Gastrocnemius medialis (tissue), 4 donors: ENCODE measurements at regions not wholly inside any gene's neighbourhood (a gene's known extent, or its start where the extent isn't known, plus 50 kb on each side); places are given as distances from the start of the nearest gene placed in this dataset.

ENCODE experiments used
- ATAC-seq, 2 donors: fragments of 150-250 bp; one replicate each; pipeline ENCODE4 v1.9.1; 2016
- DNase-seq, 2 donors: peaks; one replicate each; pipeline ENCODE4 v3.0.0-alpha.2; 2019
- H3K27ac ChIP-seq, 4 donors: fragments of 200-600 bp; sonication (generic); 1 replicate in 1 of 4; 2 replicates in 3 of 4; pipeline ENCODE4 v1.5.1; 2016 to 2018; ENCODE audit warnings: mild to moderate bottlenecking in 2 of 4, moderate library complexity in 1 of 4
- H3K27me3 ChIP-seq, 3 donors: fragments of 200-600 bp; sonication (generic) in 2 of 3; 1 replicate in 1 of 3; 2 replicates in 2 of 3; pipeline versions ENCODE4 v1.5.1 to v1.6.0; 2016 to 2019; ENCODE audit warnings: mild to moderate bottlenecking in 1 of 3, moderate library complexity in 1 of 3
- H3K36me3 ChIP-seq, 2 donors: fragments of 200-600 bp; sonication (generic) in 1 of 2; one replicate each; pipeline ENCODE4 v1.5.1; 2017 to 2018
- H3K4me1 ChIP-seq, 2 donors: fragments of 200-600 bp; sonication (generic) in 1 of 2; one replicate each; pipeline ENCODE4 v1.5.1; 2016 to 2017; ENCODE audit warnings: mild to moderate bottlenecking in 2 of 2
- H3K4me3 ChIP-seq, 4 donors: fragments of 200-600 bp; sonication (generic) in 3 of 4; 1 replicate in 1 of 4; 2 replicates in 3 of 4; pipeline ENCODE4 v1.5.1; 2016 to 2019; ENCODE audit warnings: mild to moderate bottlenecking in 2 of 4
- H3K9me3 ChIP-seq, 3 donors: fragments of 200-600 bp; sonication (generic) in 2 of 3; 1 replicate in 1 of 3; 2 replicates in 2 of 3; pipeline ENCODE4 v1.5.1; 2016 to 2019
- CTCF ChIP-seq, 5 experiments: fragments of 450-650 bp in 3 of 5; fragments of 200-600 bp in 2 of 5; sonication (generic) in 2 of 5; IDR thresholded peaks in 4 of 5; conservative IDR thresholded peaks in 1 of 5; 1 replicate in 4 of 5; 2 replicates in 1 of 5; pipeline ENCODE4 v1.5.1; 2016 to 2019; ENCODE audit warnings: antibody characterized with exemption in 5 of 5, mild to moderate bottlenecking in 3 of 5, moderate library complexity in 3 of 5
- POLR2A ChIP-seq, 2 donors: fragments of 450-650 bp; IDR thresholded peaks; one replicate each; pipeline ENCODE4 v1.6.1; 2017; ENCODE audit warnings: antibody characterized with exemption in 2 of 2, mild to moderate bottlenecking in 2 of 2, moderate library complexity in 2 of 2
- in situ Hi-C, 4 donors: fragments of 200-750 bp; cut with MboI; loops; one replicate each; pipeline versions ENCODE4 v1.15.0 to v1.8.0; 2017; ENCODE audit warnings: low sequenced_read_pairs in 4 of 4
- intact Hi-C: fragments of 100-400 bp; cut with DNase I; formaldehyde crosslinking; loops from one replicate; pipeline ENCODE4 v1.15.1; 2023; ENCODE audit warnings: low total_unique reads

DNA sequence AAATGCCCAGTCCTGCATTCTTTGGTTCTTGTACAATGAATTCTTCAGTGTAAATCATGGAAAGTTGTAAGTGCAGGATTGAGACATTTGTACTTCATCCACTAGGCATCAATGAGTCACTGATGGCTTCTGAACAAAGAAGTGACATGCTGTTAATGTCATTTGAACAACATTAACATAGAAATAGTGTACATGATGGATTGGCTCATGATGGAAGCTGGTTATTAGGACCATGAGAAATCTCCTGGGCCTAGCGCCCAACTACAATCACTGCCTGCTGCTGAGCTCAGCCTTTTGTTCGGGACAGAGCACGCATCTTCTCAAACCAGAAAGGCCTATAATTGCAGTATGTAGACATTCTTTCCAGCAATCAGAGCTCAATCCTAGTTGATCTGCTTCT lies 316.8 kb upstream of the TSHZ2 start:
- DNase-seq (no peak), ATAC-seq (no peak)
- intact Hi-C loops = no loop called here
- in situ Hi-C loops = no loop called here
- TF ChIP-seq CTCF (IDR thresholded peaks at IDR 0.05 in 4 of 5, conservative IDR thresholded peaks at IDR 0.05 in 1 of 5) = no peak
- no peak for TF ChIP-seq POLR2A (IDR thresholded peaks at IDR 0.05)
- Histone ChIP-seq H3K27ac (no peak overlapping the region), H3K27me3 (no peaks in the 10 kb centered on the region), H3K4me1 (no peaks in the 10 kb centered on the region), H3K9me3 (no peaks in the 10 kb centered on the region), H3K36me3 (no peaks in the 10 kb centered on the region), H3K4me3 (no peak overlapping the region)

GRCh38 chr20:52654567-52654966 lies 317.6 kb upstream of the TSHZ2 start:
- Histone ChIP-seq H3K36me3 (no peaks in the 10 kb centered on the region), H3K9me3 (no peaks in the 10 kb centered on the region), H3K4me1 (no peaks in the 10 kb centered on the region), H3K27ac (no peak overlapping the region), H3K27me3 (no peaks in the 10 kb centered on the region), H3K4me3 (no peak overlapping the region)
- DNase-seq (no peak), ATAC-seq (no peak)
- intact Hi-C loops (no loop called here), in situ Hi-C loops (no loop called here)
- TF ChIP-seq CTCF (IDR thresholded peaks at IDR 0.05 in 4 of 5, conservative IDR thresholded peaks at IDR 0.05 in 1 of 5) = no peak
- TF ChIP-seq POLR2A (IDR thresholded peaks at IDR 0.05) = no peak

GRCh38 chr20:52652271-52652670 lies 319.9 kb upstream of the TSHZ2 start:
- TF ChIP-seq CTCF (IDR thresholded peaks at IDR 0.05 in 4 of 5, conservative IDR thresholded peaks at IDR 0.05 in 1 of 5) (no peak), POLR2A (IDR thresholded peaks at IDR 0.05) (no peak)
- H3K4me1 ChIP-seq = no peaks in the 10 kb centered on the region
- no peak overlapping the region for H3K27ac ChIP-seq
- H3K36me3 ChIP-seq = no peaks in the 10 kb centered on the region
- H3K4me3 ChIP-seq = no peak overlapping the region
- H3K9me3 ChIP-seq = no peaks in the 10 kb centered on the region
- DNase-seq (no peak), ATAC-seq (no peak)
- in situ Hi-C loops = no loop called here
- intact Hi-C loops = no loop called here
- H3K27me3 ChIP-seq = no peaks in the 10 kb centered on the region

DNA sequence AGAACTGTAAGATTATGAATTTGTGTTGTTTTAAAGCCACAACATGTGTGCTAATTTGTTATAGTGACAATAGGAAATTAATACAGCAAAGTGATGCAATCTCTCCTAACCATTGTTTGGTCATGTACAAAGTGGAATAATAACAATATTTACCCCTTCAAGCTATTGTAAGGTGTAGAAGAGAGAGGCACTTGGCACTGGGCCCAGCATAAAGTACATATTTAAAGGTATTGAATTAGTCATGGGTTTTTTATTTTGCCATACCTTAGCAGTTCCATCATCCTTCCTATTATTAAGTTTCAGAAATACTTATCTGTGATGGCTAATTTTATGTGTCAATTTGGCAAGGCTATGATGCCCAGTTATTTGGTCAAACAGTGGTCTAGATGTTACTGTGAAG lies 322.4 kb upstream of the TSHZ2 start:
- ATAC-seq (no peak), DNase-seq (no peak)
- no peaks in the 10 kb centered on the region for H3K36me3 ChIP-seq
- H3K9me3 ChIP-seq = no peaks in the 10 kb centered on the region
- intact Hi-C loops = no loop called here
- in situ Hi-C loops = no loop called here
- TF ChIP-seq CTCF (IDR thresholded peaks at IDR 0.05 in 4 of 5, conservative IDR thresholded peaks at IDR 0.05 in 1 of 5) (no peak), POLR2A (IDR thresholded peaks at IDR 0.05) (no peak)
- H3K4me3 ChIP-seq = no peak overlapping the region
- H3K27ac ChIP-seq = no peak overlapping the region
- no peaks in the 10 kb centered on the region for H3K27me3 ChIP-seq
- H3K4me1 ChIP-seq = no peaks in the 10 kb centered on the region

DNA sequence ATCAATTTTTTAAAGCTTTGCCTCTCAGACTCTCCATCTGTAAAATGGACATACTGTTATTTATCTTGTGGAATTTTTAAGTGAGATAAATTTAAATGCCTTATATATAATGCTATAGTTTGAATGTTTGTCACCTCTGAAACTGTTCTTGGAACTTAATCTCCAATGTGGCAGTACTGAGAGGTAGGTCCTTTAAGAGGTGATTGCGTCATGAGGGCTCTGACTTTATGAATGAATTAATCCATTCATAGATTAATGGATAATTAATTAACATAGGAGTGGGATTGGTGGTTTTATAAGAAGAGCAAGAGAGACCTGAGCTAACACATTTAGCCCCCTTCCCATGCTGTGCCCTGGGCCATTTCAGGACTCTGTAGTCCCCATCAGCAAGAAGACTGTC lies 326.3 kb upstream of the TSHZ2 start:
- no peak for TF ChIP-seq POLR2A (IDR thresholded peaks at IDR 0.05)
- no peak for TF ChIP-seq CTCF (IDR thresholded peaks at IDR 0.05 in 4 of 5, conservative IDR thresholded peaks at IDR 0.05 in 1 of 5)
- intact Hi-C loops (no loop called here), in situ Hi-C loops (no loop called here)
- DNase-seq (no peak), ATAC-seq (no peak)
- Histone ChIP-seq H3K27ac (no peak overlapping the region), H3K27me3 (no peaks in the 10 kb centered on the region), H3K4me1 (no peaks in the 10 kb centered on the region), H3K9me3 (no peaks in the 10 kb centered on the region), H3K4me3 (no peak overlapping the region), H3K36me3 (no peaks in the 10 kb centered on the region)
